BLaER1 treated with 17β-estradiol and CSF1 and Interleukin-3, amounts not matched to agents 10 nM and 100 nM (cell line): ENCODE measurements at regions not wholly inside any gene's neighbourhood (a gene's known extent, or its start where the extent isn't known, plus 50 kb on each side); places are given as distances from the start of the nearest gene placed in this dataset.
A peak's percentile ranks its signal among the peaks of the same experiment; 100 is the strongest.
"Not testable (repeated sequence)": the region's sequence is repeated elsewhere in the genome, so short reads cannot be mapped to it uniquely, and the experiment has no call there.

Source experiments
- H3K27ac ChIP-seq, 11 experiments: shearing (Covaris generic); formaldehyde crosslinking; 2 replicates each; pipeline ENCODE4 v1.8.1; 2022
- H3K27me3 ChIP-seq, 11 experiments: shearing (Covaris generic); formaldehyde crosslinking; 2 replicates each; pipeline ENCODE4 v1.8.1; 2022
- H3K36me3 ChIP-seq, 11 experiments: shearing (Covaris generic); formaldehyde crosslinking; 2 replicates each; pipeline ENCODE4 v1.8.1; 2022
- H3K4me1 ChIP-seq, 10 experiments: shearing (Covaris generic); formaldehyde crosslinking; 2 replicates each; pipeline ENCODE4 v1.8.1; 2022
- H3K4me2 ChIP-seq, 11 experiments: shearing (Covaris generic); formaldehyde crosslinking; 2 replicates each; pipeline ENCODE4 v1.8.1; 2022
- H3K4me3 ChIP-seq, 10 experiments: shearing (Covaris generic); formaldehyde crosslinking; 2 replicates each; pipeline ENCODE4 v1.8.1; 2022
- H3K9ac ChIP-seq, 11 experiments: shearing (Covaris generic); formaldehyde crosslinking; 2 replicates each; pipeline ENCODE4 v1.8.1; 2022
- H3K9me3 ChIP-seq, 11 experiments: shearing (Covaris generic); formaldehyde crosslinking; replicated peaks in 1 of 11; 2 replicates each; pipeline ENCODE4 v1.8.1; 2022
- H4K20me1 ChIP-seq, 11 experiments: shearing (Covaris generic); formaldehyde crosslinking; 2 replicates each; pipeline ENCODE4 v1.8.1; 2022
- Cebpa-rat ChIP-seq, 11 experiments: shearing (Covaris generic); IDR thresholded peaks; 2 replicates each; pipeline ENCODE4 v1.8.1; 2022

DNA sequence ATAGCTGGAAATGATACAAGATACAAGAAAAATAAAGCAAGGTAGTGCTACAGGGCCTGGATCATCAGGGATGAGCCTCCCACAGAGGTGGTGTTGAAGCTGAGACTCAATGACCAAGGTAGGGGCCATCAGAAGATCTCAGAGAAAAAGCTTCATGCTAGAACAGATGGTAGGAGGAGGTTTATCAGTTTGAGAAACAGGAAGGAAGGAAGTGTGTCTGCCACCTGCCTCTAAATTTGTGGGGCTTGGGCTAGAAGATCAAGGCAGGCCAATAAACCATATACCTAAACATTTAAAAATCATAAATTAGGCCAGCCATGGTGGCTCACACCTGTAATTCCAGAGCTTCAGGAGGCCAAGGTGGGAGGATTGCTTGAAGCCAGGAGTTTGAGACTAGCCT is 410.8 kb upstream of the PRKCQ start:
- TF ChIP-seq Cebpa-rat (IDR thresholded peaks at IDR 0.05): no peak
- H3K36me3 ChIP-seq: 0 out of 22 replicates have a peak, but pooled peaks cover 0 to 4% (median 0%) of the 10 kb centered on the region in 11 experiments
- peaks cover 2 to 21% (median 18%) of the 10 kb centered on the region in 10 experiments for H3K4me1 ChIP-seq
- H4K20me1 ChIP-seq: no peaks in the 10 kb centered on the region
- H3K4me3 ChIP-seq: no peak overlapping the region
- peaks cover 5 to 35% (median 18%) of the 10 kb centered on the region in 11 experiments; a peak in 19 of 22 replicates for H3K9me3 ChIP-seq
- no peaks in the 10 kb centered on the region for H3K27me3 ChIP-seq
- H3K9ac ChIP-seq: no peak overlapping the region
- peak overlapping the region in 9 of 11 experiments; percentile 22 to 76 (median 61); a peak in 18 of 22 replicates for H3K4me2 ChIP-seq
- H3K27ac ChIP-seq: peak overlapping the region in 2 of 11 experiments; percentile 16 to 45; a peak in 3 of 22 replicates

DNA sequence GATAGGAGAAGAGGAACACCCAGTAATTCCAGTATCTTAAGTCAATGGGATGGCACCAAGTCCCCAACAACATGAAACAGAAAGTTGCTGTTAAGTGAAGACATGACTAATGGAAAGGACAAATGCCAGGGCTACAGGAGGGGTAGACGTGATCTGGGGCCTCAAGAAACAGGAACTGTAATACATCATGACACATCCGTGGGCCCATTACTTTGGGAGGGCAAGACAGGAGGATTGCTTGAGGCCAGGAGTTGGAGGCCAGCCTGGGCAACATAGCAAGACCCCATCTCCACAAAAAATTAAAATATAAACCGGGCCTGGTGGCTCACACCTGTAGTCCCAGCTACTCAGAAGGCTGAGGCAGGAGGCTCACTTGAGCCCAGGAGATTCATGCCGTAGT is 408.6 kb upstream of the PRKCQ start:
- Histone ChIP-seq H3K9me3 (peaks cover 5 to 38% (median 22%) of the 10 kb centered on the region in 11 experiments; a peak in 19 of 22 replicates), H3K4me3 (no peak overlapping the region), H3K27ac (no peak overlapping the region), H3K4me1 (peaks cover 0 to 21% (median 17%) of the 10 kb centered on the region in 10 experiments; a peak in 16 of 20 replicates), H3K36me3 (0 out of 22 replicates have a peak, but pooled peaks cover 0 to 4% (median 0%) of the 10 kb centered on the region in 11 experiments), H3K27me3 (no peaks in the 10 kb centered on the region), H3K9ac (no peak overlapping the region), H3K4me2 (no peak overlapping the region), H4K20me1 (no peaks in the 10 kb centered on the region)
- no peak for TF ChIP-seq Cebpa-rat (IDR thresholded peaks at IDR 0.05)

DNA sequence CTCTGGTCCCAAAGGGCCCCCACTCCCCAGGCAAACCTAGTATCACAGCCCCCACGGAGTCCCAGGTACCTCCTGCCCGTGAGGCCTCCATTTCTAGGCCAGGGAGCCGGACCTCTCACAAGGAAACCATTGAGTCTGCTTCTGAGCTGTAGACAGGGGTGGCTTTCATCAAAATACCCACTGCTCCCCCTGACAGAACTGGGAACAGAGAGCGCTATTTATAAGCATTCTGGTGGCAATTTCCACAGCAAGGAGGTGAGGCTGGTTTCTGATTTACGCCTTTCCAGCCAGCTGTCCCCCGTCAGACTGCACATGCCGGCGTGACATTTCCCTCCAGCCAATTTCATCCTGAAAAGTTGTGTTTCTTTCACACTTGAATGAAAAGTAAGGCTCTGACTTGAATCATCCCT is 407.5 kb upstream of the PRKCQ start:
- H3K4me1 ChIP-seq: peaks cover 0 to 21% (median 17%) of the 10 kb centered on the region in 10 experiments; a peak in 16 of 20 replicates
- TF ChIP-seq Cebpa-rat (IDR thresholded peaks at IDR 0.05): no peak
- H3K27me3 ChIP-seq: no peaks in the 10 kb centered on the region
- H3K27ac ChIP-seq: no peak overlapping the region
- no peaks in the 10 kb centered on the region for H4K20me1 ChIP-seq
- no peak overlapping the region for H3K9ac ChIP-seq
- H3K4me3 ChIP-seq: no peak overlapping the region
- peaks cover 0 to 33% (median 15%) of the 10 kb centered on the region in 11 experiments; a peak in 15 of 22 replicates for H3K9me3 ChIP-seq
- H3K4me2 ChIP-seq: peak overlapping the region in 7 of 11 experiments; percentile 9 to 45 (median 19); a peak in 9 of 22 replicates
- H3K36me3 ChIP-seq: no peaks in the 10 kb centered on the region

DNA sequence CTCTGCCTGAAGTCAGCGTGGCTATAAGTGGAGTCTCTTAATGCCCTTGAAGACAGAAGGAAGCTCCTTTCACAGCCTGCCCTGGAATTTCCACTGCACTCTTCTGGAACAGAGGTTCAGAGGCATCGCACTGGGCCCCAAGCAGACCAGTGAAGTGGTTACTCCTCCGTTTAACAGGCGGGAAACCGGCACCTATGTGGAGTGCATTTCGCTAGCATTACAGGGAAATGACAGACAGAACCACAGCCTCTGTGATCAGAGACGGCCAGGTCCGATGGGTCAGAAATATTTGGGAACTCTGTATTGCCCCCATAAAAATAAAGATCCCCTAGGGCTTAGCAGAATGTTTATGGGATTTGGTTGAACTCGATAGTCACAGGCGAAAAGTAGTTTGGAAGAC is 406.9 kb upstream of the PRKCQ start:
- Histone ChIP-seq H3K4me1 (peaks cover 0 to 21% (median 17%) of the 10 kb centered on the region in 10 experiments; a peak in 16 of 20 replicates), H3K36me3 (no peaks in the 10 kb centered on the region), H3K4me2 (0 out of 22 replicates have a peak overlapping the region, but pooled peaks of 3 of the 11 experiments have one; percentile 9 to 45 (median 19)), H3K9ac (no peak overlapping the region), H3K27ac (no peak overlapping the region), H3K9me3 (peaks cover 0 to 33% (median 14%) of the 10 kb centered on the region in 11 experiments; a peak in 15 of 22 replicates), H4K20me1 (no peaks in the 10 kb centered on the region), H3K27me3 (no peaks in the 10 kb centered on the region), H3K4me3 (no peak overlapping the region)
- no peak for TF ChIP-seq Cebpa-rat (IDR thresholded peaks at IDR 0.05)

GRCh38 chr10:6985644-6986043 is 405.6 kb upstream of the PRKCQ start:
- no peaks in the 10 kb centered on the region for H3K36me3 ChIP-seq
- TF ChIP-seq Cebpa-rat (IDR thresholded peaks at IDR 0.05): no peak

DNA sequence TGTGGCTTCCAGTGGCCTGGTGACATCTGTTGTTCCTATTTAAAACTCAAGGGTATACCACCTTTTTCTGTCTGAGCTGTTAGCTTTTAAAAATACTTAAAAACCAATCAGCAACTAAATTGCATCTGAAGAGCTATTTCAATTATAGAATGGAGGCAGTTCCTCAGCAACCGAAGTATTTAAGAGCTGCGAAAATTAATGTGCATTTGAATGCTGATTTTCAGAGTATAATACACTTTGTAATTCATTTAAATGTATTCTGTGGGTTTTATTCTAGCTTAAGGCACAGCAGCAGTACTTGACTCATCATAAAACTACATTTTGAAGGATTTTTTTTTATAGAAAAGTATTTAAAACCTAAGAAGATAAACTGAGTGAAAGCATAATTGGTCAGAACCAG is 404.9 kb upstream of the PRKCQ start:
- Histone ChIP-seq H4K20me1 (no peaks in the 10 kb centered on the region), H3K4me1 (peaks cover 5 to 22% (median 17%) of the 10 kb centered on the region in 10 experiments; a peak in 17 of 20 replicates), H3K27ac (no peak overlapping the region), H3K27me3 (no peaks in the 10 kb centered on the region), H3K9me3 (peaks cover 0 to 33% (median 12%) of the 10 kb centered on the region in 11 experiments; a peak in 14 of 22 replicates), H3K4me3 (no peak overlapping the region), H3K9ac (no peak overlapping the region), H3K36me3 (no peaks in the 10 kb centered on the region), H3K4me2 (no peak overlapping the region)
- no peak for TF ChIP-seq Cebpa-rat (IDR thresholded peaks at IDR 0.05)

More at GRCh38 chr10:6985644-6986043, 405.6 kb upstream of the PRKCQ start:
- no peak overlapping the region for H3K4me3 ChIP-seq
- H3K27me3 ChIP-seq: no peaks in the 10 kb centered on the region
- H3K27ac ChIP-seq: no peak overlapping the region
- no peaks in the 10 kb centered on the region for H4K20me1 ChIP-seq
- H3K4me2 ChIP-seq: no peak overlapping the region
- peaks cover 0 to 33% (median 12%) of the 10 kb centered on the region in 11 experiments; a peak in 14 of 22 replicates for H3K9me3 ChIP-seq
- H3K9ac ChIP-seq: no peak overlapping the region
- H3K4me1 ChIP-seq: peaks cover under 1 to 18% (median 13%) of the 10 kb centered on the region in 10 experiments; a peak in 17 of 20 replicates

DNA sequence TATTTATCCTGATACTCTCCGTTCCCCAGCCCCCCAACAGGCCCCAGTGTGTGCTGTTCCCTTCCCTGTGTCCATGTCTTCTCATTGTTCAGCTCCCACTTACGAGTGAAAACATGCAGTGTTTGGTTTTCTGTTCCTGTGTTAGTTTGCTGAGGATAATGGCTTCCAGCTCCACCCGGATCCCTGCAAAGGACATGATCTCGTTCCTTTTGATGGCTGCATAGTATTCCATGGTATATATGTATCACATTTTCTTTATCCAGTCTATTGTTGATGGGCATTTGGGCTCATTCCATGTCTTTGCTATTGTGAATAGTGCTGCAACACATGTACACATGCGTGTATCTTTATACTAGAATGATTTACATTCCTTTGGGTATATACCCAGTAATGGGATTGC is 403.9 kb upstream of the PRKCQ start:
- peaks cover 0 to 25% (median 11%) of the 10 kb centered on the region in 11 experiments; a peak in 12 of 22 replicates for H3K9me3 ChIP-seq
- not testable (repeated sequence) for H3K27me3 ChIP-seq, H3K4me2 ChIP-seq, H3K36me3 ChIP-seq, H3K9ac ChIP-seq, H3K27ac ChIP-seq, H4K20me1 ChIP-seq, H3K4me3 ChIP-seq
- H3K4me1 ChIP-seq: peaks cover 5 to 28% (median 21%) of the 10 kb centered on the region in 10 experiments; a peak in 17 of 20 replicates

DNA sequence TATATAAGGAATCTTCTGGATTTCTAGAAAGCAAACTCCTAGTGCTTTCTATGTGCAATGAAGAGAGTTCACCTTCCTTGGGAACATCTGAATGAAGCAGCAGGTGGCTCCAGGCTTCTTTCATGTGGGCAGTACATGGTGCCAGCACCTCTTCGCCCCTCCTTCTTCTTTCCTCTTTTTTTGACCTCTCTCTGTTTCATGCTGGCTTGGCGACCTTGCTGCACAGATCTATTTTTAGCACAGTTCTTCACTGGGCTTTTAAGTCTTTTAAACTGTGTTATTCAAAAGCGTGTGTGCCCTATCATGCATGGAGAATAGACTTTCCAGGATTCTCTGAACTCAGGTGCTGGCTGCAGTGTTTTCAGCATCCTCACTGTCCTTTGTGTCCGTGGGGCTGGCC is 400.3 kb upstream of the PRKCQ start:
- Histone ChIP-seq H3K27me3 (no peaks in the 10 kb centered on the region), H3K4me1 (peaks cover 5 to 17% (median 13%) of the 10 kb centered on the region in 10 experiments; a peak in 17 of 20 replicates), H3K36me3 (no peaks in the 10 kb centered on the region), H3K27ac (no peak overlapping the region), H3K9me3 (peaks cover 8 to 19% (median 9%) of the 10 kb centered on the region in 11 experiments; a peak in 21 of 22 replicates), H4K20me1 (no peaks in the 10 kb centered on the region), H3K4me2 (peak overlapping the region in 8 of 11 experiments; percentile 20 to 63 (median 40); a peak in 17 of 22 replicates), H3K4me3 (no peak overlapping the region), H3K9ac (no peak overlapping the region)
- TF ChIP-seq Cebpa-rat (IDR thresholded peaks at IDR 0.05): no peak

GRCh38 chr10:6979371-6979770 is 399.3 kb upstream of the PRKCQ start:
- Histone ChIP-seq H3K36me3 (no peaks in the 10 kb centered on the region), H4K20me1 (no peaks in the 10 kb centered on the region), H3K4me2 (0 out of 22 replicates have a peak overlapping the region, but pooled peaks of 1 of the 11 experiments have one; percentile 36), H3K9ac (no peak overlapping the region), H3K27me3 (no peaks in the 10 kb centered on the region), H3K9me3 (peaks cover 8 to 19% (median 9%) of the 10 kb centered on the region in 11 experiments; a peak in 20 of 22 replicates), H3K27ac (no peak overlapping the region), H3K4me3 (no peak overlapping the region), H3K4me1 (peaks cover 6 to 24% (median 19%) of the 10 kb centered on the region in 10 experiments; a peak in 17 of 20 replicates)
- TF ChIP-seq Cebpa-rat (IDR thresholded peaks at IDR 0.05): no peak
